GM12891 (cell line): ENCODE measurements at regions not wholly inside any gene's neighbourhood (a gene's known extent, or its start where the extent isn't known, plus 50 kb on each side); places are given as distances from the start of the nearest gene placed in this dataset.

Experiments used
- DNase-seq: peaks from one replicate; pipeline ENCODE4 v3.0.0; 2011; ENCODE audit warnings: low spot score; ENCODE audit not compliant: insufficient read length
- FAIRE-seq: peaks from 2 replicates; lab custom pipeline; 2011; peaks lifted over from hg19 to GRCh38; lab: Jason Lieb, UNC
- PAX5 ChIP-seq: IDR thresholded peaks from 2 replicates; pipeline ENCODE4 v1.6.1; 2011; ENCODE audit warnings: low read length, moderate library complexity, mild to moderate bottlenecking; ENCODE audit not compliant: insufficient read depth, severe bottlenecking
- POLR2A ChIP-seq: IDR thresholded peaks from 2 replicates; pipeline ENCODE4 v1.6.1; 2011; ENCODE audit warnings: low read depth, low read length, control low read depth
- POLR2AphosphoS5 ChIP-seq: IDR thresholded peaks from 2 replicates; pipeline ENCODE4 v1.6.1; 2011; ENCODE audit warnings: low read depth, low read length, control low read depth
- POU2F2 ChIP-seq: IDR thresholded peaks from 2 replicates; pipeline ENCODE4 v1.6.1; 2011; ENCODE audit warnings: low read depth, mild to moderate bottlenecking, control low read depth, low read length, moderate library complexity
- SPI1 ChIP-seq: IDR thresholded peaks from 2 replicates; pipeline ENCODE4 v1.6.1; 2011; ENCODE audit warnings: low read depth, low read length, control low read depth
- TAF1 ChIP-seq: IDR thresholded peaks from 2 replicates; pipeline ENCODE4 v1.6.1; 2011; ENCODE audit warnings: low read depth, low read length, control low read depth

DNA sequence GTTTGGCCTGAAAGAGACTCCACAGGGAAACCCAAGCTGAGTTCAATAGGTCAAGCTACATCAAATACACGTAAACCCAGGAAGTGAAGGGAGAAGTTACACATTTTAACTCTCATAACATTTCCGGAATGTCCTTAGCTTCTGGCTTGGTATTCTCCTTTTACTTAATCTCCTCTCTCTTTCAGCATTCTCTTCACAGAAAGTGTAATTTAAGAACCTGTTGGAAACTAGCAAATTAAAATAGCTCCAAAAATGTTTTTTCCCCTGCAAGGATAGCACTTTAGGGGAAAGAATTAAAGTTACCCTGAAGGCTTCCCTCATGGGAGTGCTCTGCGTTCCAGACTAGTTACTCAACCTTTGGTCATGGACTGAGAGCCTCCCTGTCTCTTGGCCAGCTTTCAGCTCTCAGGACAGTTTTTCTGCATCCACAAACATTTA lies 292.7 kb upstream of the TARS1 start:
- FAIRE-seq (no peak), DNase-seq (no peak)
- TF ChIP-seq POLR2AphosphoS5: no peak
- no peak for TF ChIP-seq SPI1
- no peak for TF ChIP-seq TAF1
- no peak for TF ChIP-seq POLR2A
- no peak for TF ChIP-seq PAX5
- TF ChIP-seq POU2F2: no peak

DNA sequence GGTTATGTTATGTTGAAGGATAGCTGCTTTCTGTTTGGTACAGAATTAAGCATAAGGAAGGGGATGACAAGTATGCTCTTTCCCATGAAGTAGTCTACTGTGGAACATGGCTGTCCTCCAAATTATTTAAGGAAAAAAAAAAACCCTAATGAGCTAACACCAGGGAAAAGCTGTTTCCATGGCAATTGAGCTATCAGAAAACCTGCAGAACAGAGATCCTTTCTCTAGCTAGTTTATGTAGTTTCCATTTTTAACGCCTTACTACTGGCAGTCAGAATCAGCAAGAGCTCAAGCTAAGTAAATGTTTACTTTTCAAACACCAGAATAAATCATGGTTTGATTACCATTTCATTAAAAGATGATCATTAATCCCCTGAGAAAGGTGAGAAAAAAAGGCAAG lies 287.4 kb upstream of the TARS1 start:
- no peak for FAIRE-seq
- no peak for TF ChIP-seq POLR2A
- TF ChIP-seq POLR2AphosphoS5: no peak
- no peak for TF ChIP-seq POU2F2
- no peak for TF ChIP-seq SPI1
- TF ChIP-seq TAF1: no peak
- TF ChIP-seq PAX5: no peak

DNA sequence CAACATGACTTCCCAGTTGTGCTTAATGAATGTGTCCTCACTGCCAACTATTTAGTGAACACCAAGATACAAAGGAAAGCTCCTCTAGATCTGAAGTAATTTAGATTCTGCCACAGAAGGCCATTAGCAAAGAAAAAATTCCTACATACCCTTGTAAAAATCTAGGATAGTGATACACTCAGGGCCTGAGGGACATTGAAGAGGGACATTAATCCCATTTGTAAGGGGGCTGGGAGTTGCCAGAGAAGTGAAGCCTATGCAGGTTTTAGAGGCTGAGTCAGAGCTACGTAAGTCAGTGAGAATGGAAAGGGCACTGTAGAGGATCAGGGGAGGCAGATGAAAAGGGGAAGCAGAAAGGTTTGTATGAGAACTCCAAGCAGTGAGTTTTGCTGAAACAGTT lies 286.9 kb upstream of the TARS1 start:
- TF ChIP-seq POU2F2 (no peak), SPI1 (no peak), POLR2A (no peak), TAF1 (no peak), POLR2AphosphoS5 (no peak), PAX5 (no peak)
- FAIRE-seq: no peak
- no peak for DNase-seq

More for the DNA sequence above, 287.4 kb upstream of the TARS1 start:
- no peak for DNase-seq

DNA sequence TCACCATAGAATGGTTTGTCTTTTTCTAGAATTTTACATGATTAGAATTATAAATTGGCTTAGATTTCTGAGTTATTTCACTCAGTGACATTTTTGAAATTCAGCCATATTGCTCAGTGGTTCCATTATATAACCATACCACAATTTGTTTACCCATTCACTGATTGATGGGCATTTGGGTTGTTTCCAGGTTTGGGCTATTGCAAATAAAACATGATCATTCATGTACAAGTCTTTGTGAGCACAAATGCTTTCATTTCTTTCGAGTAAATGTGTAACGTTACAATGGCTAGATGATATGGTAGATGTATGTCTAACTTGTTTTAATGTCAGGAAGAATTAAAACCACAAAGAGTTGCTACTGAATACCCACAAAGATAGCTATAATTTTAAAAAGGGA lies 279.9 kb upstream of the TARS1 start:
- no peak for FAIRE-seq
- DNase-seq: no peak
- no peak for TF ChIP-seq POU2F2

DNA sequence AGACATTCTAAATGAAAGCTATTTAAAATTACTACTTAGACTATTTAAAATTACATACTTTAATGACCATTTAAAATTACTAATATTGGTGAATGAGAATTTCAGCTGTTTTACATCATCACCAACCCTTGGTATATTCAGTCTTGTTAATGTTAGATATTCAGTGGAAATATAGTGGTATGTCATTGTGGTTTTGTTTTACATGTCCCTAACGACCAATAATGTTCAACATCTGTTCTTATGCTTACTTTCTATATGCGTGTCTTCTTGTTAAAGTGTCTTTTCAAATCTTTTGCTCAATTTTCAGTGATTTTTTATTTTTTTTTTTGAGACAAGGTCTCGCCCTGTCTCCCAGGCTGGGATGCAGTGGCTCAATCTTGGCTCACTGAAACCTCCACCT lies 279.3 kb upstream of the TARS1 start:
- FAIRE-seq: no peak
- no peak for DNase-seq
- TF ChIP-seq PAX5: no peak
- no peak for TF ChIP-seq POLR2AphosphoS5
- no peak for TF ChIP-seq SPI1
- no peak for TF ChIP-seq TAF1
- TF ChIP-seq POLR2A: no peak
- TF ChIP-seq POU2F2: no peak

DNA sequence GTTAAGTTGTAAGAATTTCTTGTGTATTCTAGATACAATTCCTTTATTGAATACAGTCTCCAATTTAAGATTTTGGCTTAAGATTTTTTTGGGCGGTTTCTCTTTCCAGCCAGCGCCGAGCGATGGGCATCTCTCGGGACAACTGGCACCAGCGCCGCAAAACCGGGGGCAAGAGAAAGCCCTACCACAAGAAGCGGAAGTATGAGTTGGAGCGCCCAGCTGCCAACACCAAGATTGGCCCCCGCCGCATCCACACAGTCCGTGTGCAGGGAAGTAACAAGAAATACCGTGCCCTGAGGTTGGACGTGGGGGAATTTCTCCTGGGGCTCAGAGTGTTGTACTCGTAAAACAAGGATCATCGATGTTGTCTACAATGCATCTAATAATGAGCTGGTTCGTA lies 278.7 kb upstream of the TARS1 start:
- DNase-seq (no peak), FAIRE-seq (no peak)
- TF ChIP-seq PAX5 (no peak), SPI1 (no peak), POU2F2 (no peak)

DNA sequence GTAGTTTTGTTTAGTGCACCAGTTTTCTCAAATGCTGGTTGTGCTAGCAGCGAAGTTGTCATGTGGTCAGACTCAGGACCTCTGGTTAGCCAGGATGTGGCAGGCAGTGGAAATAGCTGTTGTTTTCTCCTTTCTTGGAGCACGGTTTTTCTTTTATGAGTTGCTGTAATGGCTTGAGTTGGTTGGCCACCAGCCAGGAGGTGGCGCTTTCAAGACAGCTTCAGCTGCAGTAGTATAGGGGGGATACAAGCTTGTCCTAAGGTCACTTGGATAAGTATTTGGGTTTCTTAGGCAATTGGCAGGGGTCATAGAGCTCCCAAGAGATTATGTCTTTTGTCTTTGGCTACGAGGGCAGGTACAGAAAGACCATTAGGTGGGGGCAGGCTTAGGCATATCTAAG lies 274.2 kb upstream of the TARS1 start:
- FAIRE-seq (no peak), DNase-seq (no peak)
- TF ChIP-seq POLR2A: no peak
- TF ChIP-seq PAX5: no peak
- TF ChIP-seq SPI1: no peak
- TF ChIP-seq POLR2AphosphoS5: no peak
- no peak for TF ChIP-seq TAF1
- no peak for TF ChIP-seq POU2F2

DNA sequence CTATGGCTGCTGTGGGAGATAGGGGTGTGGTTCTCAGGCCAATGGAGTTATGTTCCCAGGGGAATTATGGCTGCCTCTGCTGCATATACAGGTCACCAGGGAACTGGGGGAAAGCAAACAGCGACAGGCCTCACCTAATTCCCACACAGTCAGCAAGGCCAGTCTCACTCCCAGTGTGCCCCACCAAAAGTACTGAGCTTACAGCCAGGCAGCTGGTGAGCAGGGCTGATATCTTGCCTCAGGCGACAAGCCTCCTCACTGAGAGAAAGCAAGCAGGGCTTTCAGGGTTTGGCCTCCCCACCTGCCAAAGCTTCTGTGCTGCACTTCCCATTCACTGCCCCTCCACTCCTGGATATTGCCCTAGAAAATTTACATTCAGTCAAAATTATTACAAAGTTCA lies 273.8 kb upstream of the TARS1 start:
- DNase-seq: no peak
- FAIRE-seq: no peak
- TF ChIP-seq SPI1: no peak
- TF ChIP-seq PAX5: no peak
- no peak for TF ChIP-seq POLR2A
- no peak for TF ChIP-seq POU2F2
- TF ChIP-seq TAF1: no peak
- TF ChIP-seq POLR2AphosphoS5: no peak

DNA sequence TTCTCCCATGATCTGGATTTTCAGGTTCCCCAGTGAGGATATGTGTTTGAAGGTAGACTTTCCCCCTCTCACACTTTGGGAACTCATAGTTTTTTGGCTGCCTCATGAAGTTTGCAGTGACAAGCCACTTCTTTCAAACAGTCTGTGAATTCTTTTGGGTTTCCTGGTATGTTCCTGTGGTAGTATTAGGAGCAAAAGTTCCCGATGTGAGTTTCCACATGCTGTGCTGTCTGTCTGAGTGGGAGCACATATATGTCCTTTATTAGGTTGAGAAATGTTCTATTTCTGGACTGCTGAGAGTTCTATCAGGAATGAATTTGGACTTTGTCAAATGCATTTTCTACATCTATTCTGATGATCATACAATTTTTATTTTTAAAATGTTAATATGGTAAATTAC lies 273.2 kb upstream of the TARS1 start:
- TF ChIP-seq POLR2A (no peak), PAX5 (no peak), POLR2AphosphoS5 (no peak), SPI1 (no peak), POU2F2 (no peak), TAF1 (no peak)
- FAIRE-seq: no peak

DNA sequence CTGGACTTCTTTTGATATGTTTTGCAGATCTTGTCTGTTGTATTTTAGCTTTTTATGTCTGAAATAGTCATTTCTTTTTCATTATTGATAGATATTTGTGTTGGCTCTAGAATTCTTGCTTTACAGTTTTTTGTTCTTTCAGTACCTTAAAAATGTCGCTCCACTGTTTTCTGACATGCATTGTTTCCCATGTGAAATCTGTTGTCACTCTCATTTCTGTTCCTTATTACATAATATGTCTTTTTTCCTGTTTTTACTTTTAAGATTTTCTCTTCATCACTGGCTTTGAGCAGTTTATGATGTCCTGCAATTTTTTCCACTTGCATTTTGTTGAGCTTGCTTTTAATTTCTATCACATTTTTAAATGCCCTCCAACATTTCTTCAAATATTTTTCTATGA lies 270.4 kb upstream of the TARS1 start:
- FAIRE-seq (no peak), DNase-seq (no peak)
- TF ChIP-seq SPI1 (no peak), TAF1 (no peak)

More for the DNA sequence above, 273.2 kb upstream of the TARS1 start:
- DNase-seq: no peak

DNA sequence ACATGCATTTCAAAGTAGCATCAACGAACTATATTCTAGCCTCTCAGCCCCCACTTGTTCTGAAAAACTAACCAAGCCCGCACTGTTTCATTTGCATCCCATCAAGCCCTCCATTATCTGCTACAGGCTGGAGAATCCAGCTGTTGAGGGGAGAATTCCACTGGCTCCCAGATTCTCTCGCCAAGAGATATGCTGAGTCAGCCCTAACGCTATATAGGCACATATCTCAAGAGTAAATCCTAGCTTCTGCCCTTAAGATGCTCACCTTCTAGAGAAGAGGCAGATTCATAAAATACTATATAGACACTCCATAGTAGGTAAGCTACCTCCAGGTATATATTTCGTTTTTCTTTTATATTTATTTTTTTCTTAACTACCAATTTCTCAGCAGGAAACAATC lies 266.4 kb upstream of the TARS1 start:
- DNase-seq: no peak
- FAIRE-seq: no peak
- TF ChIP-seq POLR2A (no peak), PAX5 (no peak), POU2F2 (no peak), SPI1 (no peak), POLR2AphosphoS5 (no peak), TAF1 (no peak)
